Memory B cell (primary cell): ENCODE measurements at regions not wholly inside any gene's neighbourhood (a gene's known extent, or its start where the extent isn't known, plus 50 kb on each side); places are given as distances from the start of the nearest gene placed in this dataset.
A peak's percentile ranks its signal among the peaks of the same experiment; 100 is the strongest.

Source experiments
- ATAC-seq: fragments of 150-1000 bp; cut with Tn5 transposase; 2 replicates; pipeline ENCODE4 v1.10.0; 2021; ENCODE audit warnings: low read depth, mild to moderate bottlenecking, moderate library complexity
- DNase-seq, 2 donors: peaks; one replicate each; pipeline ENCODE4 v3.0.0; 2022; ENCODE audit warnings: low spot score in 2 of 2
- H3K27ac Mint-ChIP-seq: one replicate; pipeline ENCODE4 v1.8.0; 2022; ENCODE audit warnings: mild to moderate bottlenecking, moderate library complexity, mixed read lengths
- H3K27me3 Mint-ChIP-seq: one replicate; pipeline ENCODE4 v1.8.0; 2022; ENCODE audit warnings: mixed read lengths
- H3K36me3 Mint-ChIP-seq: one replicate; pipeline ENCODE4 v1.8.0; 2022; ENCODE audit warnings: mild to moderate bottlenecking, mixed read lengths
- H3K4me1 Mint-ChIP-seq: one replicate; pipeline ENCODE4 v1.8.0; 2022; ENCODE audit warnings: mixed read lengths
- H3K4me3 Mint-ChIP-seq: one replicate; pipeline ENCODE4 v1.8.0; 2022; ENCODE audit warnings: mild to moderate bottlenecking, moderate library complexity, mixed read lengths
- H3K9me3 Mint-ChIP-seq: one replicate; pipeline ENCODE4 v1.8.0; 2022; ENCODE audit warnings: mixed read lengths

- Mint-ChIP-seq H3K27me3 (peaks cover 18% of the 10 kb centered on the region), H3K36me3 (no peaks in the 10 kb centered on the region), H3K4me3 (no peak overlapping the region), H3K9me3 (no peaks in the 10 kb centered on the region), H3K27ac (no peak overlapping the region), H3K4me1 (no peaks in the 10 kb centered on the region)
- ATAC-seq (no peak), DNase-seq (no peak)
Measured at GRCh38 chr3:30945291-30945690, 50.8 kb upstream of the GADL1 start.

GRCh38 chr3:30948426-30948825 is 54.0 kb upstream of the GADL1 start:
- DNase-seq (no peak), ATAC-seq (no peak)
- H3K27me3 Mint-ChIP-seq: peaks cover 11% of the 10 kb centered on the region
- no peaks in the 10 kb centered on the region for H3K4me1 Mint-ChIP-seq
- no peak overlapping the region for H3K27ac Mint-ChIP-seq
- H3K36me3 Mint-ChIP-seq: no peaks in the 10 kb centered on the region
- no peak overlapping the region for H3K4me3 Mint-ChIP-seq
- no peaks in the 10 kb centered on the region for H3K9me3 Mint-ChIP-seq

DNA sequence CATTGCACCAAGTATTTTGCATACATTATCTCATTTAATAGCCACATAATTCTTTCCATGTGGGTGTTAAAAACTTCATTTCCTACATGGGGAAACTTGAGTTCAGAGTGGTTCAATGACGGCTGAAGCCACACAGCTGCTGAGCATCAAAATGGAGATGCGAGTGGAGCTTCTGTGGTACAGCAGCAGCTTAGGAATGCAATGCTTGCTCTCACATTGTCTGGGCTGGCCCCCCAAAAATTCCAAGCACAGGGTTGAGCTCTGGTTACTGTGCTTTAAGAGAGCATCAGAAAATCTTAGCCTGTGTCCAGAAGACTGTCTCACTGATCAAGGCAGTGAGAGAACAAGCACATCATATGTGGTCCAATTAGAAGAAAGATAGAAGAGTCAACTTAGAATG is 57.4 kb upstream of the GADL1 start:
- no peak overlapping the region for H3K27ac Mint-ChIP-seq
- ATAC-seq (no peak), DNase-seq (no peak)
- no peaks in the 10 kb centered on the region for H3K9me3 Mint-ChIP-seq
- no peaks in the 10 kb centered on the region for H3K4me1 Mint-ChIP-seq
- no peaks in the 10 kb centered on the region for H3K36me3 Mint-ChIP-seq
- H3K4me3 Mint-ChIP-seq: no peak overlapping the region
- peaks cover 2% of the 10 kb centered on the region for H3K27me3 Mint-ChIP-seq

DNA sequence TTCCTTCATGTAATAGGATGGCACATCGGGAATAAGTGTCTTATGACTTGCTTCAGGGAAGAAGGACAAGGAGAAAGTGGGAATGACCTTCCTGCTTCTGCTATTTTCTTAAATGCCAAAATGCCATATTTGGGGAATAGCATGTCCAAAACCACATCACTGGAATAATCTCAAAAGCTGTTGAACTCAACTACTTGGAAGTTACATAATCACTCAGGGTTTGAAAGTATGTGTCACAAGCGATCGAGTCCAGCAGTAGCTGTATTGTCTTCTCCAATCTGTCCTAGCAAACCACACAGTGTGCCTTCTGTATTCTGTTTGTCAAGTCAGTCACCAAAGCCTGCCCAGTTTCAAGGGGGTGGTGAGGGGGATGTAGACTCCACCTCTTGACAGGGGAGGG is 58.3 kb upstream of the GADL1 start:
- H3K4me3 Mint-ChIP-seq: no peak overlapping the region
- no peak overlapping the region for H3K27ac Mint-ChIP-seq
- no peaks in the 10 kb centered on the region for H3K27me3 Mint-ChIP-seq
- no peaks in the 10 kb centered on the region for H3K4me1 Mint-ChIP-seq
- DNase-seq: no peak
- ATAC-seq: no peak
- no peaks in the 10 kb centered on the region for H3K9me3 Mint-ChIP-seq
- H3K36me3 Mint-ChIP-seq: no peaks in the 10 kb centered on the region

- DNase-seq (no peak), ATAC-seq (no peak)
- no peaks in the 10 kb centered on the region for H3K36me3 Mint-ChIP-seq
- H3K27ac Mint-ChIP-seq: no peak overlapping the region
- no peak overlapping the region for H3K4me3 Mint-ChIP-seq
- H3K27me3 Mint-ChIP-seq: no peaks in the 10 kb centered on the region
- no peaks in the 10 kb centered on the region for H3K4me1 Mint-ChIP-seq
- H3K9me3 Mint-ChIP-seq: peaks cover 3% of the 10 kb centered on the region
Measured at GRCh38 chr3:30954426-30954825, 60.0 kb upstream of the GADL1 start.

GRCh38 chr3:30962084-30962483 is 67.6 kb upstream of the GADL1 start:
- Mint-ChIP-seq H3K4me1 (no peaks in the 10 kb centered on the region), H3K36me3 (no peaks in the 10 kb centered on the region), H3K27ac (no peak overlapping the region), H3K4me3 (no peak overlapping the region), H3K27me3 (peaks cover 7% of the 10 kb centered on the region), H3K9me3 (peaks cover 3% of the 10 kb centered on the region)
- no peak for ATAC-seq
- DNase-seq: no peak

DNA sequence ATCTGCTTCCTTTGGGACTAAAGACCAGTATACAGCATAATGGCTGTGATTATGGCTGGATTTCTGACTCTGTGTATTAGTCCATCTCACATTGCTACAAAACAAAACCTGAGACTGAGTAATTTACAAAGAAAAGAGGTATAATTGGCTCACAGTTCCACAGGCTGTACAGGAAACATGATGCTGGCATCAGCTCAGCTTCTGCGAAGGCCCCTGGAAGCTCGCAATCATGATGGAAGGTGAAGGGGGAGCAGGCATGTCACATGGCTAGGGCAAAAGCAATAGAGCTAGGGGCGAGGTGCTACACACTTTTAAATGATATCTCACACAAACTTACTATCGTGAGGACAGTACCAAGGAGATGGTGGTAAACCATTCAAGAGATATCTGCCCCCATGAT is 68.0 kb upstream of the GADL1 start:
- Mint-ChIP-seq H3K27ac (no peak overlapping the region), H3K36me3 (no peaks in the 10 kb centered on the region)
- DNase-seq: no peak

GRCh38 chr3:30963223-30963722 is 68.8 kb upstream of the GADL1 start:
- no peaks in the 10 kb centered on the region for H3K4me1 Mint-ChIP-seq
- DNase-seq: no peak
- no peaks in the 10 kb centered on the region for H3K36me3 Mint-ChIP-seq
- peaks cover 7% of the 10 kb centered on the region for H3K27me3 Mint-ChIP-seq
- H3K27ac Mint-ChIP-seq: no peak overlapping the region
- H3K9me3 Mint-ChIP-seq: peaks cover 2% of the 10 kb centered on the region
- no peak for ATAC-seq
- no peak overlapping the region for H3K4me3 Mint-ChIP-seq

More for the DNA sequence above, 68.0 kb upstream of the GADL1 start:
- H3K4me3 Mint-ChIP-seq: no peak overlapping the region
- peaks cover 7% of the 10 kb centered on the region for H3K27me3 Mint-ChIP-seq
- no peak for ATAC-seq
- H3K4me1 Mint-ChIP-seq: no peaks in the 10 kb centered on the region
- H3K9me3 Mint-ChIP-seq: peaks cover 3% of the 10 kb centered on the region

- Mint-ChIP-seq H3K36me3 (no peaks in the 10 kb centered on the region), H3K4me3 (no peak overlapping the region), H3K27ac (no peak overlapping the region), H3K4me1 (no peaks in the 10 kb centered on the region), H3K9me3 (no peaks in the 10 kb centered on the region), H3K27me3 (peaks cover 7% of the 10 kb centered on the region)
- DNase-seq (no peak), ATAC-seq (no peak)
Measured at GRCh38 chr3:30964612-30965011, 70.2 kb upstream of the GADL1 start.

DNA sequence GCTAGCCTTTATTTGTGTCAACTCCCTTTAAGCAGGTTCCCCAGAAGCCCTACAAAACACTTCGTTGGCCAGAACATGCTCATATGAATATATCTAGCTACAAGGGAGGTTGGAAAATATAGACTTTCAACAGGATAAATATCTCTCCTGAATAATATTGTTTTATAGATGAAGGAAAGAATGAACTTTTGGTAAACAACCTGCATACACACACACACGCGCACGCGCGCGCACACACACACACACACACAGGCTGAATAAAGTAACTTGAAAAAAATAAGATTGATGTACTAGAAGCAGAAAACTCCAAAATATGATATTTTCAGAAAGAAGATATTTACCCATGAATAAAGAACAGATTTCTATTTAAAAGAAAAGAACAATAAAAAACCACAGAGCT is 72.4 kb upstream of the GADL1 start:
- no peak for DNase-seq
- H3K27ac Mint-ChIP-seq: no peak overlapping the region
- no peaks in the 10 kb centered on the region for H3K9me3 Mint-ChIP-seq
- H3K4me3 Mint-ChIP-seq: no peak overlapping the region
- no peak for ATAC-seq
- H3K36me3 Mint-ChIP-seq: no peaks in the 10 kb centered on the region
- peaks cover 7% of the 10 kb centered on the region for H3K27me3 Mint-ChIP-seq
- no peaks in the 10 kb centered on the region for H3K4me1 Mint-ChIP-seq

DNA sequence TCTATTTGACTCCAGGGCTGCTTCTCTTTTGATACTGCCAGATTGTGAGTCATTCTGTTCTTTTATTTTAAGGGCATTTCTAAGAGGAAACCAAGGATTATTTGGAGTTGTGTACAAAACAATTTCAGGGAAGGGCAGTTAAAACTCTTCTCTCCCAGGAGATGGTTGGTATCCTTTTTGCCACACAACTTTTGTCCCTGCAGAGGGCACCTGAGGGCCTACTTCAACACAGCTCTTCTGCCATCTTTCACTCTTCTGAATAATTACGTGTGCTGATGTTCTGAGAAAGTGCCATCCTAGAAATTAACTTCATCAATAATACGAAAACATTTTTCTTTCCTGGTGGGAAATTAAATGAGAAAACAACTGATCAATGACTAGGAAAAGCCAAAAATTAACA is 75.7 kb upstream of the GADL1 start:
- H3K27ac Mint-ChIP-seq: no peak overlapping the region
- ATAC-seq (no peak), DNase-seq (no peak)
- no peak overlapping the region for H3K4me3 Mint-ChIP-seq
- no peaks in the 10 kb centered on the region for H3K9me3 Mint-ChIP-seq
- H3K4me1 Mint-ChIP-seq: no peaks in the 10 kb centered on the region
- no peaks in the 10 kb centered on the region for H3K36me3 Mint-ChIP-seq
- H3K27me3 Mint-ChIP-seq: peaks cover 2% of the 10 kb centered on the region

- Mint-ChIP-seq H3K9me3 (no peaks in the 10 kb centered on the region), H3K27me3 (no peaks in the 10 kb centered on the region), H3K4me3 (no peak overlapping the region), H3K4me1 (no peaks in the 10 kb centered on the region), H3K36me3 (no peaks in the 10 kb centered on the region), H3K27ac (no peak overlapping the region)
- no peak for ATAC-seq
- no peak for DNase-seq
Measured at GRCh38 chr3:30972449-30972848, 78.0 kb upstream of the GADL1 start.

GRCh38 chr3:30974071-30974470 is 79.6 kb upstream of the GADL1 start:
- Mint-ChIP-seq H3K27me3 (no peaks in the 10 kb centered on the region), H3K4me3 (no peak overlapping the region), H3K36me3 (no peaks in the 10 kb centered on the region), H3K9me3 (no peaks in the 10 kb centered on the region), H3K27ac (no peak overlapping the region), H3K4me1 (peaks cover 3% of the 10 kb centered on the region)
- no peak for ATAC-seq
- no peak for DNase-seq

GRCh38 chr3:30977592-30977991 is 83.1 kb upstream of the GADL1 start:
- ATAC-seq (peak; percentile 43), DNase-seq (no peak)
- Mint-ChIP-seq H3K4me1 (peaks cover 3% of the 10 kb centered on the region), H3K9me3 (no peaks in the 10 kb centered on the region), H3K27ac (no peak overlapping the region), H3K36me3 (no peaks in the 10 kb centered on the region), H3K27me3 (peaks cover 2% of the 10 kb centered on the region), H3K4me3 (no peak overlapping the region)

GRCh38 chr3:30980993-30981392 is 86.5 kb upstream of the GADL1 start:
- no peaks in the 10 kb centered on the region for H3K9me3 Mint-ChIP-seq
- ATAC-seq: no peak
- peaks cover 3% of the 10 kb centered on the region for H3K4me1 Mint-ChIP-seq
- no peak overlapping the region for H3K4me3 Mint-ChIP-seq
- no peak overlapping the region for H3K27ac Mint-ChIP-seq
- no peaks in the 10 kb centered on the region for H3K36me3 Mint-ChIP-seq
- no peak for DNase-seq
- peaks cover 2% of the 10 kb centered on the region for H3K27me3 Mint-ChIP-seq
